ENCODE measurements at regions not wholly inside any gene's neighbourhood (a gene's known extent, or its start where the extent isn't known, plus 50 kb on each side); places are given as distances from the start of the nearest gene placed in this dataset.
A peak's percentile ranks its signal among the peaks of the same experiment; 100 is the strongest.

- DNase-seq (ENCODE audit: low read depth): peak; percentile 57
- Histone ChIP-seq H3K36me3 (ENCODE audit: insufficient read depth, low read length) (no peaks in the 10 kb centered on the region), H3K79me2 (ENCODE audit: insufficient read depth, low read length) (no peaks in the 10 kb centered on the region), H3K9ac (ENCODE audit: low read length) (peak overlapping the region; percentile 87), H3K27ac (ENCODE audit: low read depth, low read length) (peak overlapping the region; percentile 82), H3K4me2 (ENCODE audit: low read length) (peak overlapping the region; percentile 89), H3K4me1 (ENCODE audit: insufficient read depth, low read length) (peaks cover 5% of the 10 kb centered on the region), H3K4me3 (ENCODE audit: insufficient read depth, low read depth, low read length) (peak overlapping the region; percentile 56), H3K27me3 (ENCODE audit: insufficient read depth, low read length) (no peaks in the 10 kb centered on the region), H4K20me1 (ENCODE audit: insufficient read depth, low read length) (no peaks in the 10 kb centered on the region), H3K9me3 (ENCODE audit: insufficient read depth, low read depth, low read length) (no peaks in the 10 kb centered on the region), H2AFZ (ENCODE audit: low read depth, low read length) (no peak overlapping the region)
- H3K9me3 Mint-ChIP-seq (ENCODE audit: unreplicated experiment): peaks cover 2% of the 10 kb centered on the region
- H3K4me3 Mint-ChIP-seq (ENCODE audit: unreplicated experiment): peak overlapping the region; percentile 79
- peaks cover 5% of the 10 kb centered on the region for H3K4me1 Mint-ChIP-seq (ENCODE audit: low read depth, unreplicated experiment)
- H3K27ac Mint-ChIP-seq (ENCODE audit: unreplicated experiment): peak overlapping the region; percentile 66
- no peaks in the 10 kb centered on the region for H3K36me3 Mint-ChIP-seq (ENCODE audit: low read depth, unreplicated experiment)
- FAIRE-seq: no peak
- peaks cover 31% of the 10 kb centered on the region for H3K27me3 Mint-ChIP-seq (ENCODE audit: low read depth, unreplicated experiment)
- no peak for TF ChIP-seq EZH2 (IDR thresholded peaks at IDR 0.05; ENCODE audit: insufficient read depth, low read length)
- TF ChIP-seq, protein P1, sequence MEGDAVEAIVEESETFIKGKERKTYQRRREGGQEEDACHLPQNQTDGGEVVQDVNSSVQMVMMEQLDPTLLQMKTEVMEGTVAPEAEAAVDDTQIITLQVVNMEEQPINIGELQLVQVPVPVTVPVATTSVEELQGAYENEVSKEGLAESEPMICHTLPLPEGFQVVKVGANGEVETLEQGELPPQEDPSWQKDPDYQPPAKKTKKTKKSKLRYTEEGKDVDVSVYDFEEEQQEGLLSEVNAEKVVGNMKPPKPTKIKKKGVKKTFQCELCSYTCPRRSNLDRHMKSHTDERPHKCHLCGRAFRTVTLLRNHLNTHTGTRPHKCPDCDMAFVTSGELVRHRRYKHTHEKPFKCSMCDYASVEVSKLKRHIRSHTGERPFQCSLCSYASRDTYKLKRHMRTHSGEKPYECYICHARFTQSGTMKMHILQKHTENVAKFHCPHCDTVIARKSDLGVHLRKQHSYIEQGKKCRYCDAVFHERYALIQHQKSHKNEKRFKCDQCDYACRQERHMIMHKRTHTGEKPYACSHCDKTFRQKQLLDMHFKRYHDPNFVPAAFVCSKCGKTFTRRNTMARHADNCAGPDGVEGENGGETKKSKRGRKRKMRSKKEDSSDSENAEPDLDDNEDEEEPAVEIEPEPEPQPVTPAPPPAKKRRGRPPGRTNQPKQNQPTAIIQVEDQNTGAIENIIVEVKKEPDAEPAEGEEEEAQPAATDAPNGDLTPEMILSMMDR (IDR thresholded peaks at IDR 0.05; ENCODE audit: insufficient read depth, low read depth, low read length): no peak
Observed at GRCh38 chr9:107638521-107639310, 149.1 kb upstream of the KLF4 start.

- Histone ChIP-seq H3K9me3 (ENCODE audit: insufficient read depth, low read depth, low read length) (no peaks in the 10 kb centered on the region), H3K9ac (ENCODE audit: low read length) (peak overlapping the region; percentile 87), H3K36me3 (ENCODE audit: insufficient read depth, low read length) (no peaks in the 10 kb centered on the region), H3K79me2 (ENCODE audit: insufficient read depth, low read length) (no peaks in the 10 kb centered on the region), H3K27ac (ENCODE audit: low read depth, low read length) (peak overlapping the region; percentile 82), H3K4me3 (ENCODE audit: insufficient read depth, low read depth, low read length) (peak overlapping the region; percentile 56), H3K4me2 (ENCODE audit: low read length) (peak overlapping the region; percentile 89), H2AFZ (ENCODE audit: low read depth, low read length) (peak overlapping the region; percentile 70), H4K20me1 (ENCODE audit: insufficient read depth, low read length) (no peaks in the 10 kb centered on the region), H3K4me1 (ENCODE audit: insufficient read depth, low read length) (peaks cover 5% of the 10 kb centered on the region), H3K27me3 (ENCODE audit: insufficient read depth, low read length) (no peaks in the 10 kb centered on the region)
- FAIRE-seq: no peak
- peaks cover 5% of the 10 kb centered on the region for H3K4me1 Mint-ChIP-seq (ENCODE audit: low read depth, unreplicated experiment)
- peak; percentile 90 for DNase-seq (ENCODE audit: low read depth)
- H3K4me3 Mint-ChIP-seq (ENCODE audit: unreplicated experiment): peak overlapping the region; percentile 79
- TF ChIP-seq, protein P1 (IDR thresholded peaks at IDR 0.05; ENCODE audit: insufficient read depth, low read depth, low read length): no peak
- no peak for TF ChIP-seq EZH2 (IDR thresholded peaks at IDR 0.05; ENCODE audit: insufficient read depth, low read length)
- peak overlapping the region; percentile 66 for H3K27ac Mint-ChIP-seq (ENCODE audit: unreplicated experiment)
- H3K27me3 Mint-ChIP-seq (ENCODE audit: low read depth, unreplicated experiment): peaks cover 33% of the 10 kb centered on the region
- peaks cover 2% of the 10 kb centered on the region for H3K9me3 Mint-ChIP-seq (ENCODE audit: unreplicated experiment)
- no peaks in the 10 kb centered on the region for H3K36me3 Mint-ChIP-seq (ENCODE audit: low read depth, unreplicated experiment)
Observed at GRCh38 chr9:107637421-107638420, 148.2 kb upstream of the KLF4 start.

All from astrocyte (in vitro differentiated cells and primary cell).